ENCODE measurements at regions not wholly inside any gene's neighbourhood (a gene's known extent, or its start where the extent isn't known, plus 50 kb on each side); places are given as distances from the start of the nearest gene placed in this dataset.

DNA sequence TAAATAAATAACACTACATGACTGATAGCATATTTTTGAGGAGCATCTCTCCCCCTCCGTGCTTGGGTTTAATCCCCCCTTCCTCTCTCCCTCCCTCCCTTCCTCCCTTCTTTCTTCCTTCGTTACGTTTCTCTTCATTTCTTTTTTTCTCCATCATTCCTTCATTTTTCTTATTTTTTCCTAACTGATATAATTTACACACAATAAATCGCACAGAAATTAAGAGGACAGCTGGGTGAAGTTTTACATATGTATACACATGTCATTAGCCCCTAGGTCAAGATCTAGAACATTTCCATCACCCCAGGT lies 51.4 kb upstream of the EZR start:
- Histone ChIP-seq H4K20me1 (ENCODE audit: control insufficient read depth, insufficient read depth) (no peaks in the 10 kb centered on the region), H3K9me3 (replicated peaks; ENCODE audit: control insufficient read depth, insufficient read depth, low read length) (no peaks in the 10 kb centered on the region; the same call in 1 of the 3 replicates), H3K4me3 (peak overlapping the region; percentile 62), H3K4me2 (ENCODE audit: control insufficient read depth, insufficient read depth) (peak overlapping the region; percentile 94), H3K27ac (ENCODE audit: control insufficient read depth, insufficient read depth) (peak overlapping the region; percentile 91), H3K9ac (ENCODE audit: control insufficient read depth, insufficient read depth, low read length) (no peak overlapping the region), H3K36me3 (ENCODE audit: control insufficient read depth in 2 of 2, insufficient read depth in 2 of 2, low read length in 1 of 2) (no peaks in the 10 kb centered on the region), H3K27me3 (replicated peaks in 1 of 2; ENCODE audit: control insufficient read depth in 2 of 2, insufficient read depth in 2 of 2, low read length in 1 of 2) (no peaks in the 10 kb centered on the region), H3K79me2 (ENCODE audit: control insufficient read depth, insufficient read depth, low read length) (no peaks in the 10 kb centered on the region), H3K4me1 (ENCODE audit: control insufficient read depth, insufficient read depth, low read length) (peaks cover 39% of the 10 kb centered on the region), H2AFZ (ENCODE audit: control insufficient read depth, low read depth, low read length) (no peak overlapping the region; the same call in 1 of the 2 replicates)
- POLR2A ChIA-PET: interaction anchor here (0.7 to 3.0 kb wide), 8 partner anchors 9 to 129 kb away, joined by 3 to 14 read pairs (median 6); partner anchors contain the start of gene RSPH3
- ATAC-seq (no peak), DNase-seq (ENCODE audit: low read depth, low spot score) (no peak), FAIRE-seq (no peak)
- intact Hi-C loops (cut with micrococcal nuclease; ENCODE audit: unreplicated experiment) (loop anchor here (2.0 to 5.0 kb wide), 3 partner anchors 40 to 102 kb away; no protein-coding TSS in a partner anchor), in situ Hi-C loops (cut with MboI) (no loop called here)
- RAD21 ChIA-PET (ENCODE audit: unreplicated experiment): interaction anchor here (0.6 to 4.5 kb wide), 15 partner anchors 16 to 242 kb away, joined by 3 to 21 read pairs (median 5); no protein-coding TSS in a partner anchor
- TF ChIP-seq SREBF2 (IDR thresholded peaks at IDR 0.05; ENCODE audit: low read length) (no peak), ZZZ3 (IDR thresholded peaks at IDR 0.05; ENCODE audit: control insufficient read depth, insufficient read length, low read depth) (no peak), TARDBP (IDR thresholded peaks at IDR 0.05; ENCODE audit: borderline replicate concordance) (no peak), FOXK2 (IDR thresholded peaks at IDR 0.05) (no peak), JUND (IDR thresholded peaks at IDR 0.05; ENCODE audit: low read depth, low read length) (no peak), ZNF622 (IDR thresholded peaks at IDR 0.05) (no peak), PML (IDR thresholded peaks at IDR 0.05; ENCODE audit: low read length) (no peak), HCFC1 (IDR thresholded peaks at IDR 0.05; ENCODE audit: low read length) (no peak), SMAD5 (IDR thresholded peaks at IDR 0.05; ENCODE audit: low read depth) (no peak)
- TF ChIP-seq, protein P1, sequence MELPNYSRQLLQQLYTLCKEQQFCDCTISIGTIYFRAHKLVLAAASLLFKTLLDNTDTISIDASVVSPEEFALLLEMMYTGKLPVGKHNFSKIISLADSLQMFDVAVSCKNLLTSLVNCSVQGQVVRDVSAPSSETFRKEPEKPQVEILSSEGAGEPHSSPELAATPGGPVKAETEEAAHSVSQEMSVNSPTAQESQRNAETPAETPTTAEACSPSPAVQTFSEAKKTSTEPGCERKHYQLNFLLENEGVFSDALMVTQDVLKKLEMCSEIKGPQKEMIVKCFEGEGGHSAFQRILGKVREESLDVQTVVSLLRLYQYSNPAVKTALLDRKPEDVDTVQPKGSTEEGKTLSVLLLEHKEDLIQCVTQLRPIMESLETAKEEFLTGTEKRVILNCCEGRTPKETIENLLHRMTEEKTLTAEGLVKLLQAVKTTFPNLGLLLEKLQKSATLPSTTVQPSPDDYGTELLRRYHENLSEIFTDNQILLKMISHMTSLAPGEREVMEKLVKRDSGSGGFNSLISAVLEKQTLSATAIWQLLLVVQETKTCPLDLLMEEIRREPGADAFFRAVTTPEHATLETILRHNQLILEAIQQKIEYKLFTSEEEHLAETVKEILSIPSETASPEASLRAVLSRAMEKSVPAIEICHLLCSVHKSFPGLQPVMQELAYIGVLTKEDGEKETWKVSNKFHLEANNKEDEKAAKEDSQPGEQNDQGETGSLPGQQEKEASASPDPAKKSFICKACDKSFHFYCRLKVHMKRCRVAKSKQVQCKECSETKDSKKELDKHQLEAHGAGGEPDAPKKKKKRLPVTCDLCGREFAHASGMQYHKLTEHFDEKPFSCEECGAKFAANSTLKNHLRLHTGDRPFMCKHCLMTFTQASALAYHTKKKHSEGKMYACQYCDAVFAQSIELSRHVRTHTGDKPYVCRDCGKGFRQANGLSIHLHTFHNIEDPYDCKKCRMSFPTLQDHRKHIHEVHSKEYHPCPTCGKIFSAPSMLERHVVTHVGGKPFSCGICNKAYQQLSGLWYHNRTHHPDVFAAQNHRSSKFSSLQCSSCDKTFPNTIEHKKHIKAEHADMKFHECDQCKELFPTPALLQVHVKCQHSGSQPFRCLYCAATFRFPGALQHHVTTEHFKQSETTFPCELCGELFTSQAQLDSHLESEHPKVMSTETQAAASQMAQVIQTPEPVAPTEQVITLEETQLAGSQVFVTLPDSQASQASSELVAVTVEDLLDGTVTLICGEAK (IDR thresholded peaks at IDR 0.05; ENCODE audit: borderline replicate concordance): no peak
- TF ChIP-seq, protein P2, sequence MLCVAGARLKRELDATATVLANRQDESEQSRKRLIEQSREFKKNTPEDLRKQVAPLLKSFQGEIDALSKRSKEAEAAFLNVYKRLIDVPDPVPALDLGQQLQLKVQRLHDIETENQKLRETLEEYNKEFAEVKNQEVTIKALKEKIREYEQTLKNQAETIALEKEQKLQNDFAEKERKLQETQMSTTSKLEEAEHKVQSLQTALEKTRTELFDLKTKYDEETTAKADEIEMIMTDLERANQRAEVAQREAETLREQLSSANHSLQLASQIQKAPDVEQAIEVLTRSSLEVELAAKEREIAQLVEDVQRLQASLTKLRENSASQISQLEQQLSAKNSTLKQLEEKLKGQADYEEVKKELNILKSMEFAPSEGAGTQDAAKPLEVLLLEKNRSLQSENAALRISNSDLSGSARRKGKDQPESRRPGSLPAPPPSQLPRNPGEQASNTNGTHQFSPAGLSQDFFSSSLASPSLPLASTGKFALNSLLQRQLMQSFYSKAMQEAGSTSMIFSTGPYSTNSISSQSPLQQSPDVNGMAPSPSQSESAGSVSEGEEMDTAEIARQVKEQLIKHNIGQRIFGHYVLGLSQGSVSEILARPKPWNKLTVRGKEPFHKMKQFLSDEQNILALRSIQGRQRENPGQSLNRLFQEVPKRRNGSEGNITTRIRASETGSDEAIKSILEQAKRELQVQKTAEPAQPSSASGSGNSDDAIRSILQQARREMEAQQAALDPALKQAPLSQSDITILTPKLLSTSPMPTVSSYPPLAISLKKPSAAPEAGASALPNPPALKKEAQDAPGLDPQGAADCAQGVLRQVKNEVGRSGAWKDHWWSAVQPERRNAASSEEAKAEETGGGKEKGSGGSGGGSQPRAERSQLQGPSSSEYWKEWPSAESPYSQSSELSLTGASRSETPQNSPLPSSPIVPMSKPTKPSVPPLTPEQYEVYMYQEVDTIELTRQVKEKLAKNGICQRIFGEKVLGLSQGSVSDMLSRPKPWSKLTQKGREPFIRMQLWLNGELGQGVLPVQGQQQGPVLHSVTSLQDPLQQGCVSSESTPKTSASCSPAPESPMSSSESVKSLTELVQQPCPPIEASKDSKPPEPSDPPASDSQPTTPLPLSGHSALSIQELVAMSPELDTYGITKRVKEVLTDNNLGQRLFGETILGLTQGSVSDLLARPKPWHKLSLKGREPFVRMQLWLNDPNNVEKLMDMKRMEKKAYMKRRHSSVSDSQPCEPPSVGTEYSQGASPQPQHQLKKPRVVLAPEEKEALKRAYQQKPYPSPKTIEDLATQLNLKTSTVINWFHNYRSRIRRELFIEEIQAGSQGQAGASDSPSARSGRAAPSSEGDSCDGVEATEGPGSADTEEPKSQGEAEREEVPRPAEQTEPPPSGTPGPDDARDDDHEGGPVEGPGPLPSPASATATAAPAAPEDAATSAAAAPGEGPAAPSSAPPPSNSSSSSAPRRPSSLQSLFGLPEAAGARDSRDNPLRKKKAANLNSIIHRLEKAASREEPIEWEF (IDR thresholded peaks at IDR 0.05; ENCODE audit: insufficient replicate concordance, low read depth, low read length): no peak
- TF ChIP-seq, protein P3, sequence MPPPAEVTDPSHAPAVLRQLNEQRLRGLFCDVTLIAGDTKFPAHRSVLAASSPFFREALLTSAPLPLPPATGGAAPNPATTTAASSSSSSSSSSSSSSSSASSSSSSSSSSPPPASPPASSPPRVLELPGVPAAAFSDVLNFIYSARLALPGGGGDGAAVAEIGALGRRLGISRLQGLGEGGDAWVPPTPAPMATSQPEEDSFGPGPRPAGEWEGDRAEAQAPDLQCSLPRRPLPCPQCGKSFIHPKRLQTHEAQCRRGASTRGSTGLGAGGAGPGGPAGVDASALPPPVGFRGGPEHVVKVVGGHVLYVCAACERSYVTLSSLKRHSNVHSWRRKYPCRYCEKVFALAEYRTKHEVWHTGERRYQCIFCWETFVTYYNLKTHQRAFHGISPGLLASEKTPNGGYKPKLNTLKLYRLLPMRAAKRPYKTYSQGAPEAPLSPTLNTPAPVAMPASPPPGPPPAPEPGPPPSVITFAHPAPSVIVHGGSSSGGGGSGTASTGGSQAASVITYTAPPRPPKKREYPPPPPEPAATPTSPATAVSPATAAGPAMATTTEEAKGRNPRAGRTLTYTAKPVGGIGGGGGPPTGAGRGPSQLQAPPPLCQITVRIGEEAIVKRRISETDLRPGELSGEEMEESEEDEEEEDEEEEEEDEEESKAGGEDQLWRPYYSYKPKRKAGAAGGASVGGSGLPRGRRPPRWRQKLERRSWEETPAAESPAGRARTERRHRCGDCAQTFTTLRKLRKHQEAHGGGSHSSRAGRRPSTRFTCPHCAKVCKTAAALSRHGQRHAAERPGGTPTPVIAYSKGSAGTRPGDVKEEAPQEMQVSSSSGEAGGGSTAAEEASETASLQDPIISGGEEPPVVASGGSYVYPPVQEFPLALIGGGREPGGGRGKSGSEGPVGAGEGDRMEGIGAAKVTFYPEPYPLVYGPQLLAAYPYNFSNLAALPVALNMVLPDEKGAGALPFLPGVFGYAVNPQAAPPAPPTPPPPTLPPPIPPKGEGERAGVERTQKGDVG (CRISPR knock-in tag; IDR thresholded peaks at IDR 0.05): no peak
- CTCF ChIA-PET: interaction anchor here (0.6 to 2.9 kb wide), 10 partner anchors 18 to 394 kb away, joined by 3 to 17 read pairs (median 4); no protein-coding TSS in a partner anchor
- no TSS peak for BruUV-seq (replicated peaks)
- 91% methylated on average over 4 of the region's 4 CpGs for WGBS (ENCODE audit: insufficient coverage, insufficient replicate concordance, low lambda C conversion rate, missing lambda C conversion rate)
- SMC1A ChIA-PET (ENCODE audit: uncharacterized antibody, unreplicated experiment): interaction anchor here (0.6 to 7.0 kb wide), 16 partner anchors 16 to 266 kb away, joined by 3 to 52 read pairs (median 6); partner anchors contain the start of genes RSPH3 and SYTL3
